ENCODE measurements at regions not wholly inside any gene's neighbourhood (a gene's known extent, or its start where the extent isn't known, plus 50 kb on each side); places are given as distances from the start of the nearest gene placed in this dataset.

DNA sequence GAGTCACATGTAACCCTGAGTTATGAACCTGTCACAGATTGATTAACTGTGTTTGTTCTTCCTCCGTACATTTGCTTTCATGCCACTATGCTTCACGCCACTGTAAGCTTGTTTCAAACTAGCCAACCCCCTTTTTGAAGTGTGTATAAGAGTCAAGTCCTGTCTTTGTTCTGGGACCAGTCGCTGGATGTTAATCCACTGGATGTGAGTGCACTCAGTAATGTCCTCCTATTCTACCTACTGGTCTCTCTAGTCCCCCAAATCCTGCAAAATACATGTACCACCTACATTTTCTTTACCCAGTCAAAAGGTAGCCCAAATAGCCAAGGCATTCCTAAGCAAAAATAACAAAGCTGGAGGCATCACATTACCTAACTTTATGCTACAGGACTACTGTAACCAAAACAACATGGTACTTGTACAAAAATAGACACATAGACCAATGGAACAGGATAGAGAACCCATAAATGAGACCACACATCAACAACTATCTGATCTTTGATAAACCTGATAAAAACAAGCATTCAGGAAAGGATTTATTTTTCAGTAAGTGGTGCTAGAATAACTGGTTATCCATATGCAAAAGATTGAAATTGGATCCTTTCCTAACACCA, 1139.1 kb upstream of the SEMA6A start:
- no peak for DNase-seq (ENCODE audit: low read depth)

DNA sequence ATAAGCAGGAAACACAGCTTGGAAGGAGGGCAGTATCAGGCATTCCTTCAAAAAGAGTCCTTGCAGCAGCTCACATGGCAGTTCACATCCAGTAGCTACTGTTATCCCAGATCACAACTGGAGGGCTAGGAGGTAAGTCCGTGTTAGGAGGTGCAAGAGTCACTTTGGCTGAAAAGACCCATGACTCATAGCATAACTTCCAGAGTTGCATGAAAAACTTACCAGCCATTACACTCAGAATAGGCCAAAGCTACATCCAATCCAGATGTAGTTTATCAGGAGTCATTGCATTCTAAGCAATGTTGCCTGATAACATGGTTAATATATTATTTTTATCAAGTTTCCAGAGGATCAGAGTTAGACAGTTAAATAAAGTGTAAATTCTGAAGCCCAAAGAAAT, 1126.4 kb upstream of the SEMA6A start:
- no peak for DNase-seq (ENCODE audit: low read depth)

DNA sequence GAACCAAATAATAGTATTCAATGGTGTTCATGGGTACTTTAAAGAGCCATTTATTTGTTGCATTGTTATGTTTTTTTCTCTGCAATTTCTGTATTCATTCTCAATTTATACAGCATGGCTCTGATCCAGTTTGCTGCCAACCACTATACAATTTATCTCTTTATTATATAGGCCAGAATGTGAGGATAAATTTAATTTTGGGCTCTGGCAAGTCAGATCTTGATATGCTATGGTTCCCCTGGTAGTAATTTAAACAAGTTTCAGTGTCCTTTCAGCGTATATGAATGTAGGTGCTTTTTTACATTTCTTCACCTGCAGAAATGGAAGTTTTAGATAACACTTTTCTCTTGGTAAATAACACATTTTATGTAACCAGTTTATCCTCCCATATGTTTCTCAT, 1118.0 kb upstream of the SEMA6A start:
- DNase-seq (ENCODE audit: low read depth): no peak

DNA sequence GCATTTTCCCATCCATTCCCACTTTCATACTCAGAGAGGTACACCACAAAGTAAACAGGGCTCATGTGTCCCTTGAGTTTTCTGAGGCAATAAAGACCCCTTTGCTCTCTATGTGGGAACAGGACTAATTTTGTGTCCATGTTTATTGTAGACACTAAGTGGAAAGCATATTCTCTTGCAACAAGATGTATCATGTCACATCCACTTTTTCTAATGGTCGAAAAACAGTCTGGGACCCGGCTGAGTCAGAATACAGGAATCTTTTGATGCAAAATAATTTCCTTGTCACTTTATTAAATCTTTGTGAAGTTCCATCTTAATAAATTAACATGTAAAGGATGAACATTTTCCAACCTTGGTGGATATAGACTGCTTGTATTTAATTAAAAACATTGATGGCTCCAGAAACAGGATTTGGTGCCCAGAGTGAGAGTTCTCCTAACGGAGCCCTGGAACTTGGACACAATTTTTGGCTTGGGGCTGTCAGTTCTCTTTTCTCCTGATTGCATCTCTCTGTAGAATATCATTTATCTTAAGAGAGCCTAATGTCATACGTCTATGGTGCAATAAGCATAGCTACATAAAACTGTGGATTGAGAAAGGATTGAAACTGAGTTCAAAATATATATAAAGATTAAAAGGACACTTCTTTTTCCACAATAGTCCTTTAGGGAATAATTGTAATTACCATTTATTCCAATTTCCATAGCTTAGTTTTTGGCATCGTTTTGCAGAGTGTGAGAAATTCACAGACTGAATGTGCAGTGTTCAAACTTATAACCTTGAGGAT, 1116.7 kb upstream of the SEMA6A start:
- no peak for DNase-seq (ENCODE audit: low read depth)

DNA sequence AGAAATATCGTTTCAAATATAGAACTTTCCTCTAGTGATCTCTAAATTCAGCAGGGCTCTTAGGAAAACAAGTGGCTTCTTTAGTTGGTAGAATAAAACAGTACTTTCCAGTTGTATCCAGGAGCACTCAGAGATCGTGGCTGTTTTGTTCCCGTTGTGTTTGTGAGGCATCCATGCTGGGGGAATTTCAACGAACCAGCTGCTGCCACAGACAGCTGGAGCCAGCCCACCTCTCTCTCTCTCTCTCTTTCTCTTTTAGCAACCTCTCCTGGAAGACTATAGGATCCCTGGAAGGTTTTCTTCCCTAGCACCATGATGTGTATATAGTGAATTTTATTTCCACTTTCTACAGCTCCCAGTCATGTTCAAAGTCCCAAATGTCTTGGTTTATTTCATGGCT, 1116.0 kb upstream of the SEMA6A start:
- DNase-seq (ENCODE audit: low read depth): no peak

DNA sequence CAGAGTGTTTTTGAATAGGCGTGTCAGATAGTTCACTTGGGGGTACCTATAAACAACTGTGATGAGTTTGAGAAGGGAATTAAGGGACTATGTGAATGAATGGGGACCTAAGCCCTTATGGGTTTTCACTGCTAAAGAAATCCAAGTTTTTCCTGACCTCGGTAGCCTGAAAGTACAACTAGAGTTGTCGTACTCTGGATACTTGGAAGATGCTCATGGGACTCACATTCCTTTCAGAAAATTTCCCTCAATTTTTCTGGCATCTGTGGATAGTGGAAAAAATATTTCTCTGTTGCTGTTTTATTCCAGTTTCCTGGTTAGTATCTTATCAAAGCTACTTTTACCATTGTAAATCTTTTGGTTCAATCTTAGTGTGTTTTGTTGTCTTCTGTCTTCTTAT, 1112.3 kb upstream of the SEMA6A start:
- no peak for DNase-seq (ENCODE audit: low read depth)

DNA sequence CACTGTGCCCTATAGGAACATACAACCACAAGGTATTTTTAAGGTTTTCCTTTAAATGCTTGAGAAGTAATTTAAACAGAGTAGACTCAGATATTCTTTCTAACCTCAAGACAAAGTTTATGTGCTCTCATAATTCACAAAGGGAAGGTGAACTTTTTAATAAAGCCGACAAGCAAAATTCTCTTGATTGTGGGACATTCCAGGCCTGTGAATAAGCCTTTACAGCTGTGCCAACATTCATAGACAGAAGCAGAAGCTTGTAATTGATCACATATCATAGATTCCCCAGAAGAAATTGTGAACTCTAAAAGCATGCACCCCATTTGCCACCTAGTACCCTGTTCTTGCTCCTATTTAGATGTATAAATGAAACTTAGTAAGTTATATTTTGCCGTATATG, 1107.8 kb upstream of the SEMA6A start:
- no peak for DNase-seq (ENCODE audit: low read depth)

DNA sequence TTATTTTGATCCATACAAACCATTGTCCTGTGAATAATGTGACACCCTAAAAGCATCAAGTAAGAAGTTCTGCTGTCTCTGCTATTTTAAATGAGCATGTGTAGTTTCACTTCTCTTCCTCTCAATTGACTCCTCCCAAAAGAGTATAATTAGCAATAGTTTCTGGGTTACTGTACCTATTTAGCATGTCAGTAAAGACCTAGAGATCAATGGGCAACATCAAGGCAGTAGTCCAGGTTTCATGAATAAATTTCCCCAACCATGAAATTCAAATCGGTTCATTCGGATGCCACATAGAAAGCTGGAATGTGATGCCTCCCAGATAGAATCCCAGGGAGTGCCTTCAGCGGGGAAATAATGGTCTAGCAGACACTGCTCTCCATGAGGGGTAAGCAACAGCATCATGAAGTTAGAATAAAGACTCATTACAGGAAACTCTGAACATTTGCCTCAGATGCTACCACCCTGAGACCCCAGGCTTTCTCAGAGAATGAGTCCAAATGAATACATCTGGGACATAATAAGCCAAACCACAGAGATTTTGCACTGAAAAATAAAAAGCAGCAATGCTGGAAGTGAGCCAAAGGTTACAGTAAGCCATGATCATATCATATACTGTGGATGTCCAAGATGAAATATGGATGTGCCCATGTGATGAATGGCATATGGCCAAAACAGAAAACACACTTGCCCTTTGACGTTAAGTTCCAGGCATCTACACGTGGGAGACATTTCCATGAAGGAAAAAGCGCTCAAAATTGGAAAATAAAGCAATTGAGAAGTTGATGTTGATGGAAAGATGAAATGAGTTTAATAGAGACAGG, 1107.0 kb upstream of the SEMA6A start:
- no peak for DNase-seq (ENCODE audit: low read depth)

DNA sequence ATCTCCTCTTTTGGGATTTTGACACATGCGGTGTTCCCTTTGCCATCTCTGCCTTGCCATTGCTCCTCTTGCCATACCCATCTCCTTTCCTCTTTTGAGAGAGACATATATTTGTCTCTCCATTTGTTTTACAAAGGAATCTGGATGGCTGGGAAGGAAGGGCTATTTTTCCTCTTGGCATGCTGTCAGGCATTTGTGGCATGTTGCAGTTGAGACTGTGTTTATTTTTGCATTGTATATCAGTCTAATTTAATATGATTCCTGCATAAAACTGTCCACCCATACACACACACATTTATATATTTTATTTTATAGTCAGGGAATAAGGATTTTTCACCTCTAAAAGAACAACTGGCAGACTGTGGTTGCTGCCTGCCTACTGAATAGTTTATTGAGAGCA, 1105.8 kb upstream of the SEMA6A start:
- no peak for DNase-seq (ENCODE audit: low read depth)

DNA sequence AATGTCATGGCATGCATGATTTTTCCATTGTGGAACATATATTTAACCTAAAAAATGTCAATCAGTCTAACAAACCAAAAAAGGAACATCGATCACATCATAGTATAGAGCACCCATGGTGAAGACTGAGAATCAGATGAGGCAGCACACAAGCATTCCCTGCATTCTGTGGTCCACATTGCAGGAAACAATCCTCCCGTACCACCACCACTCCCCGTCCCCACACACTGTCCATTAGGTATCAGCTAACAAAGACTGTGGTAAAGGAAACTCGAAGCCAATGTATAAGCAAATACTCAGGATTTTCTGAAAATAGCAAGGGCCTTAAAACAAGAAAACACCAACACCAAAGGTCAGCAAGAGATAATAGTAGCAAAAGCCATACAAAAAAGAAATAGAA, 1104.4 kb upstream of the SEMA6A start:
- no peak for DNase-seq (ENCODE audit: low read depth)

DNA sequence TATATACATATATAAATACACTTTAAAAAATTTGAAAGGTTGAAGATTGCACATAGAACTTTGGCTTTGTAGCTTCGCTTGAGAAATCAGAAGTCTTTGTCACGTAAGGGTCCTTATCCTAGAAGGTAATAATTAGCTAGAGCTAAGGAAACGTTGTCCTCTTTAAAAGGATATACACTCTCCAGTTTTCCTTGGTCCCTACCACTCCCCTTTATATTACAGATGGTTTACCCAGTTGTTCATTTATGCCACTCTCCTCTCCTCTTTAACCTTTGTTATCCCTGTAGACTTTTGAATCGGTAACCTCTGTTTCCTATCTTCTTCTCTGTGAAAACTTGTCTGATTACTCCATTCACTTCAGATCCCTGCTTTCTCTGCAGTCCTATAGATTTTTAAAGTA, 1101.0 kb upstream of the SEMA6A start:
- DNase-seq (ENCODE audit: low read depth): no peak

DNA sequence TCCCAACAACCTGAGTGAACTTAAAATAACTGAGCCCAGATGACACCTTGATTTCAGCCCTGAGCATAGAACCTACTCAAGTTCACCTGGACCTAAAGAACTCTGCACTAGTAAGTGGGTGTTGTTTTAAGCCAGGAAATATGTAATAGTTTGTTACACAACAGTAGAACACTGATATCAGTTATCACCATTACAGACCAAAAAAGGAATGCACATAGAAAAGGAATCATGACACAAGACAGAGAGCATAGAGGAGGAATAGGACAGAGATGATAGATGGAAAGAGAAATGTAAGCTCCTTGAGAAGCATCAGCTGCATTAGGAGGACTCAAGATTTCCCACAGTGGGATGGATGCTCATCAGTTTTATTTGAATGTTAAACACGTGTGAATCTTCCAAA, 1096.9 kb upstream of the SEMA6A start:
- no peak for DNase-seq (ENCODE audit: low read depth)

DNA sequence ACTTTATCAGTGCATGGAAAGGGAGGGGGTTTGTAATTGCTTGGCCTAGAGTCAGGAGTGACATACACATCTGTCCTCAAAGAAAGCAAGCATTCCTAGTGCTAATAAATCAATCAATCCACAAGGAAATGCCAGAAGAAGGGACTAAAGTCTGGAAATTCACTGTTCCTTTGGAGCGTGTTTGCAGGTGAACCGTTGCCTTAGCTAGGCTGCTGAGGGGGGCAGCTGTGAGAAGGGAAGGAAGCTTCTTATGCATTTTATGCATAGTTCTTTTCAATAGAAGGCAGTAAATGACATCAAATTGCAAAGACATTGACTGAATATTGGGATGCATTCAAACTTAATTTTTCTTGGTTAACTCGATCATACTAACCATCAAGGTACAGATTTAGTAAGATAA, 1092.5 kb upstream of the SEMA6A start:
- DNase-seq (ENCODE audit: low read depth): no peak

DNA sequence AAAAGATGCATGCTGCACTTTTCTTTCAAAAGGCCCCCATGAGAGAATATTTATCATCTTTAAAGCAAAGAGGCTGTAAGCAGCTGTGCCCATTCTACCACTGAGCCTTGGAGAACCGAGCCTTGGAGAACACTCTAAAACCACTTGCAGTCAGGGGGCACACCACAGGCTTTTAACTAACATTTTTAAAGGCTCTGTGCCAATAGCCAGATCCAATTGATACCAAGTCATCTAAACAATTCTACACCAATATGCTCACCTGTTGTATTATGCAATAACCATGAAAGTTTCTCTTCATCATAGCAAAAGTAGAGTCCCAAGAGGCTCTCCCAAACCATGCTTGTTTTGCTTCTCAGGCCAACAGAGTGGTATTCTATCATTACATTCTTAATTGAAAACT, 1090.5 kb upstream of the SEMA6A start:
- no peak for DNase-seq (ENCODE audit: low read depth)

DNA sequence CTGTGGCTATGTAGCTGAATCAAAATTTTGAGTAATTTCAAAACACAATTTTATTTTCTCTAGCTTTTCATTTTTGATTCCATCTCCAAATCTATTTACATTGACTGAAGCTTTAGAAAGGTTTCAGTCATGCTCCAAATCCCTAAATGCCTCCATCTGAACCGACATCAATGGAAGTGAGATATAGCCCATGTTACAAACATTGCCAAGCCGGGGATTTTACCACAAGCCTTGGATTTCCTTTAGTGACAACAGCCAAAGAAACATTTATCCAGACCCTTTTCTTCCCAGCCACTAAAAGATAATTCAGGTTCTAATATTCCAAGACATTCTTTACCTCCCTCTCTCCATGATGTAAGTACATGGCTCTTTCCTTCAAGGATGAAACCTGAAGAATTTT, 1087.7 kb upstream of the SEMA6A start:
- DNase-seq (ENCODE audit: low read depth): no peak

DNA sequence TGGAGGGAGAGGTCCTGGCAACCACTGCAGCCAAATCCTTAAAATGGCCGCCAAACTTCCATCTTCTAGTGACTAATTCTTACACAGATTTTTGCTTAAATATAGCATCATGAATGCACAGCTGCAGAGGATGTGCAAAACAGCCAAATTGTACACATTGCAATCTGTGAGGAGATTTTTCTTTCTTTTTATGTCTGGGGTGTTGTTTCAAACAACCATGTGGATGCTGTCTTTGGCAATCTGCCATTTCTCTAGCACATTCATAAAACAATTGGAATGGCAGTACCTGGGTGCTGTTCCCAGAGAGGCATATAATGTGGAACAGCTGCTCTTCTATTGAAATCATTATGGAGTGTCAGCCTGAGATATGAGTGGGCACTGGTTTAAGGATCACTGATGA, 1082.9 kb upstream of the SEMA6A start:
- DNase-seq (ENCODE audit: low read depth): no peak

DNA sequence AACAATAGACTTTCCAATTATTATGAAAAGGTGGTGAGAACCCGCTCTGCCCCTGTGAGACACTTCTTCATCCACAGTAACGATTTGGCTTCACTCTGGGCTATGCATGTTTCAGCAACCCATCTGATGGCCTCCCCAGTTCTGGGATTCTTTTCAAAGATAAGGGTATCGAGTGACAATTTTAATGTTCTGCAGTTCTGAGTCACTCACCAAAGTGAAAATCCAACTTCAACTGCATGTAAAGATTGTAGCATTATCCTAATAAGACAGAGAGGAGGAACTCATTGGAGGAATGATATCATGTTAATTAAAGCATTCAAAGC, 1078.3 kb upstream of the SEMA6A start:
- DNase-seq (ENCODE audit: low read depth): no peak

DNA sequence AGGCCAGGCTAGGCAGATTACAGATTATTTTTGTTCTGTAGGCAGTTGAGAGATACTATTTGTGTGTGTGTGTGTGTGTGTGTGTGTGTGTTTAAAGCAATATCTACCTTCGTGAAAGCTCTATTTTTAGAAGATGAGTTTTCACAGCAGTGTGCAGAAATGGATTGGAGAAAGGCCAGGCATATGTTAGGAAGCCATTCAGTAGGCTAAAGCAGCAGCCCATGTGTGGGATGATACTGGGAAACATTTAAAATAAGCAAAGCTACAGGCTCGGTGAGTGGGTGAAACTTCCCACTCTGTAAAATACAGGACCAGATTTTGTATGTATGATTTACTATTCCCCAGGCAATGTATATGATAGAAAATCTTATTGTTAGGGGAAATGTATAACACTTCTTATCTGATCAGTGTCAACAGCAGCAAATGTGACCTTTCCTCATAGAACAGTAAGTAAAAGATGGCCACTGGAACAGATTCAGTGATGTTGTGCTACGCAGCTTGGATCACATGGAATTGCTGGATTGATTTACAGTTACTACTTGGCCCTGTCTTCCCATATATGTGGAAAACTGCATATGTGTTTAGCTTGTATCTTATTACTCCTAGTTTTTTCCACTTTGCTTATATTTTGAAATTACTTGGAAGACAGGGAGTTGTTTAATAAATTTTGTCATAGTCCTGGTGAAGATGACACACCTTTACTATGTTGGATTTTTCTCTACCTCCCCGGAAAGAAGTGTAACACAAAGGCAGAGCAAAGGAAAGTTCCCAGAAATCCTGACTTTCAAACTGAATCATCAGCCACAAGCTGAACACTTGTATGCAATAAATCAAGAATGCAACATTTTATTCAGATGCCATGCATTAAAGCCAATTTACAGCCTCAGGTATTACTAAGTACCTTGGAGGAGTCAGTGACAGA, 1077.7 kb upstream of the SEMA6A start:
- DNase-seq (ENCODE audit: low read depth): no peak

DNA sequence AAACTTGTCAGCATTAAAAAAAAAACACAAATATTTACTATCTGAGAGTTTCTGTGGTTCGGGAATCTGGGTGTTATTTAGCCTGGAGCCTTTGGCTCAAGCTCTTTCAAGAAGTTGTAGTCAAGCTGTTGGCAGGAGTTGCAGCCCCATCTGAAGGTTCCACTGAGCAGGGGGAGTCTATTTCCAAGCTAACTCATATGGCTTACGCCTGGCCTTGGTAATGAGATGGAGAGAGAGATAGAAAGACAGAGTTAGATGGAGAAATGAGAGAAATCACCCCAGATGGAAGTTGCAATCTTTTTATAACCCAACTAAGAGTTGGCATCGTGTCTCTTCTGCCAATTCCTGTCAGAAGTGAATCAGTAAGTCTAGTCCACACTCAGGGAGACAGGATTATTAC, 1075.2 kb upstream of the SEMA6A start:
- no peak for DNase-seq (ENCODE audit: low read depth)

DNA sequence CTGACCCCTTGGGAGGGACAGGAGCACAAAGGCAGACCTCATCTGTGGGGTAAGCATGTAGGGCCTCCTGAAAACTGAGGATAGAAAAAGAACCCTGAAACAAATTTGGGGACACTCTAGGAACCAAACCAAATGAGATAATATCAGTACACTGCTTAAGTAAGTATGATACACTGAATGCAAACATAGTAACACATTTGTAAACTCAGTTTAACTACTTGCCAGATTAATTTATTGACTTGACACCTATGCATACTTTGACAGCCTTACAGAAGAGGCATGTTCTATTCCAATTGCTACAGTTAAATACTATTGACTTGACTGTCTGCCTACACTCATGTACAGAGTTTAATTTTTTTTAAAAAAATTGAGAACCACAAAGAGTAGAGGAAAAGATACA, 1070.8 kb upstream of the SEMA6A start:
- no peak for DNase-seq (ENCODE audit: low read depth)

DNA sequence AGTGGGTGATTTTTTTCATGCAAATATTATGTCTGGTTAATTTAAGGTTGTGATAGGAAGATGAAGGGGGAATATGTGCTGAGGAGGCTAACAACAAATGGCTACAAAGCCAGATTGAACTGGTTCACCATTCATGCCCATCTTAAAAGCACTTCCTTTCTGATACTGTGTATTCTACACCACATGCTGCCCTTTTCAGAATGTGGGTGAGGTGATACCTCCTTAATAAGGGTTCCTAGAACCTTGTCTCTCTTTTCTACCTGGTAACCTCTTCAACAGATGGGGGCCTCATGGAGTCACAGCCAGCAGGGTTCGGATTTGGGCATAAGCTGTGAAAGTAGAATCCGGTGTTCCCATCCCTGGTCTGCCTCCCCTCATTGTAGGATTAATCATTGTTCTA, 1064.0 kb upstream of the SEMA6A start:
- DNase-seq (ENCODE audit: low read depth): no peak

DNA sequence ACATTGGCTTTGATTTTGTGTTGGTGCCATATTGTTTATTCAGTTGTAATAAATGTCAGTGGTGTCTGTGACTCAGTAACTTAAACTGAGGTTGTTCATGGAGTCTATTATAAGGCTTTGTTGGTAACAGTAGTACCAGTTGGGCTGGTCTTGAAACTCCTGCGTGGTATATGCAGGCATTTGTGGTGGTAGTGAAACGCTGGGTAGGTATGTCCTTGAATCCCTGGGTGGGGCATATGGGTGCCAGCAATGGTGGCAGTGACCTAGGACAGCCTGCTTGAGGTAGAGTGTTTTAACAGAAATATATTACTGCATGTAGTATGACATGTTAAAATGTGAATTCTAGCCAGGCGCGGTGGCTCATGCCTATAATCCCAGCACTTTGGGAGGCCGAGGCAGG, 1058.5 kb upstream of the SEMA6A start:
- no peak for DNase-seq (ENCODE audit: low read depth)
